ENCODE measurements at regions not wholly inside any gene's neighbourhood (a gene's known extent, or its start where the extent isn't known, plus 50 kb on each side); places are given as distances from the start of the nearest gene placed in this dataset.

DNA sequence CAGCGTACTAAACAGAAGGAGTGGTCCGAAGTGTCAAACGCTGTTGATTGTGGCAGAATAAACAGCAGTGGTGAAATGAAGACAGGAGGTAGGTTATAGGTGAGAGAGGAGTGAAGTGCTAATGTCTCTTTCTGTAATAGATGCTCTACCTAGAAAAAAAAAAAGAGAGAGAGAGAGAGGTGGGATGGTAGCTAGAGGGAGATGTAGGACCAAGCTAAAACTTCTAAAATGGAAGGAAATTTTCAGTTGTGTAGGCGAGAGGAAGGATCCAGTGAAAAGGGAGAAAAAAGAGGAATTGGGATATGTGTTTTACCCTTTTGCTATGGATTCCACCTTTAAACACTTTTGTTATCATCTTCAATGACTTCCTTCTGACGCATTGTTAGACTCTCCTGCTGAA, 126.5 kb upstream of the BMP2 start:
- Histone ChIP-seq H3K27me3 (ENCODE audit: control insufficient read depth, insufficient read depth, low read length) (no peaks in the 10 kb centered on the region), H3K4me1 (ENCODE audit: control insufficient read depth in 2 of 3, insufficient read depth in 2 of 3, low read depth in 1 of 3, low read length in 3 of 3) (no peaks in the 10 kb centered on the region), H3K9me3 (ENCODE audit: control insufficient read depth in 2 of 3, insufficient read depth in 1 of 3, low read length in 3 of 3) (no peaks in the 10 kb centered on the region), H3K36me3 (ENCODE audit: control insufficient read depth in 2 of 3, insufficient read depth in 3 of 3, low read length in 3 of 3) (no peaks in the 10 kb centered on the region), H3K9ac (ENCODE audit: low read length in 3 of 3) (no peak overlapping the region), H3K4me3 (ENCODE audit: low read length in 3 of 3) (no peak overlapping the region), H3K27ac (ENCODE audit: low read depth in 2 of 2, low read length in 2 of 2) (no peak overlapping the region)
- TF ChIP-seq, protein P1, sequence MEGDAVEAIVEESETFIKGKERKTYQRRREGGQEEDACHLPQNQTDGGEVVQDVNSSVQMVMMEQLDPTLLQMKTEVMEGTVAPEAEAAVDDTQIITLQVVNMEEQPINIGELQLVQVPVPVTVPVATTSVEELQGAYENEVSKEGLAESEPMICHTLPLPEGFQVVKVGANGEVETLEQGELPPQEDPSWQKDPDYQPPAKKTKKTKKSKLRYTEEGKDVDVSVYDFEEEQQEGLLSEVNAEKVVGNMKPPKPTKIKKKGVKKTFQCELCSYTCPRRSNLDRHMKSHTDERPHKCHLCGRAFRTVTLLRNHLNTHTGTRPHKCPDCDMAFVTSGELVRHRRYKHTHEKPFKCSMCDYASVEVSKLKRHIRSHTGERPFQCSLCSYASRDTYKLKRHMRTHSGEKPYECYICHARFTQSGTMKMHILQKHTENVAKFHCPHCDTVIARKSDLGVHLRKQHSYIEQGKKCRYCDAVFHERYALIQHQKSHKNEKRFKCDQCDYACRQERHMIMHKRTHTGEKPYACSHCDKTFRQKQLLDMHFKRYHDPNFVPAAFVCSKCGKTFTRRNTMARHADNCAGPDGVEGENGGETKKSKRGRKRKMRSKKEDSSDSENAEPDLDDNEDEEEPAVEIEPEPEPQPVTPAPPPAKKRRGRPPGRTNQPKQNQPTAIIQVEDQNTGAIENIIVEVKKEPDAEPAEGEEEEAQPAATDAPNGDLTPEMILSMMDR (IDR thresholded peaks at IDR 0.05; ENCODE audit: borderline replicate concordance, extremely low read depth, insufficient read depth), result no peak
- intact Hi-C loops (cut with DNase I), result no loop called here
- DNase-seq (peak in 1 of 5 donors; percentile 12), FAIRE-seq (no peak)

DNA sequence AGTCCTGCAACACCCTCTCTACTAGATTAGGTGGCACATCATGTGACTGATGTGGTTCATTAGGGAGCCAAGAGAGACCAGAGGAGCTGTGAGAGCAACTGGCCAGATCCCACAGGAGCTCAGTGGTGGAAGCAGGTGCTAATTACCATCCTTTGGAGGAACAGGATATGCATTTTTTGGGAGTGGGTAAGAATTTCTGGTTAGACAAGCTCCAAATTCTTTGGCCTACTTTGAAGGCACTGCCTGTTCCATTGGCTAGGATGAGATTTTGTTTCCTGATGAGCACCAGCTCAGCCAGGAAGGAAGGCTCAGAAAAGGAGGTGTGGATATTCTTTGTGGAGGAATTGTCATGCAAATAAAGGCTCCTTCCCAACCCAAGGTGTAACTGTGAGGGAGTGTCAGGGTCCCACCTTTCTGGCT, 130.3 kb upstream of the BMP2 start:
- intact Hi-C loops (cut with DNase I), result no loop called here
- Histone ChIP-seq H3K27me3 (ENCODE audit: control insufficient read depth, insufficient read depth, low read length) (no peaks in the 10 kb centered on the region), H3K4me1 (ENCODE audit: control insufficient read depth in 2 of 3, insufficient read depth in 2 of 3, low read depth in 1 of 3, low read length in 3 of 3) (no peaks in the 10 kb centered on the region), H3K36me3 (ENCODE audit: control insufficient read depth in 2 of 3, insufficient read depth in 3 of 3, low read length in 3 of 3) (no peaks in the 10 kb centered on the region), H3K4me3 (ENCODE audit: low read length in 3 of 3) (no peak overlapping the region), H3K9ac (ENCODE audit: low read length in 3 of 3) (no peak overlapping the region), H3K9me3 (ENCODE audit: control insufficient read depth in 2 of 3, insufficient read depth in 1 of 3, low read length in 3 of 3) (no peaks in the 10 kb centered on the region), H3K27ac (ENCODE audit: low read depth in 2 of 2, low read length in 2 of 2) (no peak overlapping the region)
- TF ChIP-seq, protein P1 (IDR thresholded peaks at IDR 0.05; ENCODE audit: borderline replicate concordance, extremely low read depth, insufficient read depth), result no peak
- no peak for FAIRE-seq
- DNase-seq, result no peak

DNA sequence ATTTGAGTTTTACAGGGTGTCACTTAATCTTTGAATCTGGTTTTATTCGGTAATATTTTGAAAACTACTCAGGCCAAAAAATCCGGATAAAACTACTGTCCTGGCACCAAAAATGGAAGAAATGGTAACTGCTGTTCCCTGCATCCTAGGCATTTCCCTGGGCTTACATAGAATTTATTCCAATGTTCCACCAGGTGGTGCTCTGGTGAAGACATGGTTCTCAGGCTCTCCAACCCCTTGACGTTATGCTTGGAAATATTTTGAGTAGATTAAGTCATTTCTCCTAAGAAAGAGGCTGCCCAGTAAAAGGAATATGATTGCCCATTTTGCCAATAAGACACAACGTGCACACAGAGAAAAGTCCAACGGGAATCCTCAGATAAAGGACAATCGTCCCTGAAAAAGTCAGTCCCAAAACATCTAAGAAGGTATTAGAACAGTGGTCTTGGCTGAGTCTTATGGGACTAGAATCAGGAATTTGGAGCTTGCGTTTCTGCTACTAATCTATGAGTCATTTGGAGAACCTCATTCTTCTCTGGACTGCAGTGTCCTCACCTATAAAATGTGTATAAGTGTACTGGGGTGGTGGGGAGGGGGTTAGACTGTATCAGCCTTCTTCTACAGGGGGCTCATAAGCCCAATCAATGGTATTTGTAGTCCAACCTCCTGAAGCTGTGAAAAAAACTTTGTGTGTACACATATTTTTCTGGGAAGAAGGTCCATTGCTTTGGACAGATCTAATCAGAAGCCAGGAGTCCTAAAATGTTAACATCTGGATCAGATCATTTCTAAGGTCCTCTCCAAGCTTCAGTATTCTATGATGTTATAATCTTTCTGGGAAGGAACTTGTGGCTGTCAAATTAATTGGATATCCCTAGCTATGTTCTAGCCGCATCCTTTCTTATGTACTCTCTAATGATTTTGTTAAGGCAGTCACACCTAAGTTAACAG, 131.0 kb upstream of the BMP2 start:
- no peaks in the 10 kb centered on the region for H3K36me3 ChIP-seq (ENCODE audit: control insufficient read depth in 2 of 3, insufficient read depth in 3 of 3, low read length in 3 of 3)
- intact Hi-C loops (cut with DNase I), result no loop called here
- FAIRE-seq (no peak), DNase-seq (peak in 3 of 5 donors; percentile 24 to 86 (median 53))
- no peak overlapping the region for H3K9ac ChIP-seq (ENCODE audit: low read length in 3 of 3)
- H3K9me3 ChIP-seq (ENCODE audit: control insufficient read depth in 2 of 3, insufficient read depth in 1 of 3, low read length in 3 of 3), result no peaks in the 10 kb centered on the region
- no peak overlapping the region for H3K4me3 ChIP-seq (ENCODE audit: low read length in 3 of 3)
- H3K27ac ChIP-seq (ENCODE audit: low read depth in 2 of 2, low read length in 2 of 2), result no peak overlapping the region
- no peaks in the 10 kb centered on the region for H3K27me3 ChIP-seq (ENCODE audit: control insufficient read depth, insufficient read depth, low read length)
- TF ChIP-seq, protein P1 (IDR thresholded peaks at IDR 0.05; ENCODE audit: borderline replicate concordance, extremely low read depth, insufficient read depth), result peak; percentile 72
- no peaks in the 10 kb centered on the region for H3K4me1 ChIP-seq (ENCODE audit: control insufficient read depth in 2 of 3, insufficient read depth in 2 of 3, low read depth in 1 of 3, low read length in 3 of 3)
